ENCODE measurements at regions not wholly inside any gene's neighbourhood (a gene's known extent, or its start where the extent isn't known, plus 50 kb on each side); places are given as distances from the start of the nearest gene placed in this dataset.

DNA sequence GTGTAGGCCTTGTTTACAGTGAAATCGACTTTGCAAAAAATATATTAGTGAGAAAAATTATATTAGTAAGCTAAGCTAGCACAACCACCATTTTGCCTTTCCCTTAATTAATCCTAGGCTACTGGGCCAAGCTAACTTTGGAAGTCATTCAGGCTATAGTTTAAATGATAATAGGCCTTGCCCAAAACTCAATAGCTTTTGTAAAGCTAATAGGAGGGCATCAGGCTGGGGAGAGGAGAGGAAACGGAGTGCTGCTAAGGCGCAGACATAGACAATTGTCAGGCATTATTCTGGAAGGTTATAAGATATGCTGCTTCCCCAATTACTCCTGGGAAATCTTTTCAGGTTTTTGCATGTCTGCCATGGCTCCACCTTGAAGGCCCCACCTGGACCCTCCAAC lies 1286.0 kb downstream of the NSUN3 start:
- TF ChIP-seq, protein P1, sequence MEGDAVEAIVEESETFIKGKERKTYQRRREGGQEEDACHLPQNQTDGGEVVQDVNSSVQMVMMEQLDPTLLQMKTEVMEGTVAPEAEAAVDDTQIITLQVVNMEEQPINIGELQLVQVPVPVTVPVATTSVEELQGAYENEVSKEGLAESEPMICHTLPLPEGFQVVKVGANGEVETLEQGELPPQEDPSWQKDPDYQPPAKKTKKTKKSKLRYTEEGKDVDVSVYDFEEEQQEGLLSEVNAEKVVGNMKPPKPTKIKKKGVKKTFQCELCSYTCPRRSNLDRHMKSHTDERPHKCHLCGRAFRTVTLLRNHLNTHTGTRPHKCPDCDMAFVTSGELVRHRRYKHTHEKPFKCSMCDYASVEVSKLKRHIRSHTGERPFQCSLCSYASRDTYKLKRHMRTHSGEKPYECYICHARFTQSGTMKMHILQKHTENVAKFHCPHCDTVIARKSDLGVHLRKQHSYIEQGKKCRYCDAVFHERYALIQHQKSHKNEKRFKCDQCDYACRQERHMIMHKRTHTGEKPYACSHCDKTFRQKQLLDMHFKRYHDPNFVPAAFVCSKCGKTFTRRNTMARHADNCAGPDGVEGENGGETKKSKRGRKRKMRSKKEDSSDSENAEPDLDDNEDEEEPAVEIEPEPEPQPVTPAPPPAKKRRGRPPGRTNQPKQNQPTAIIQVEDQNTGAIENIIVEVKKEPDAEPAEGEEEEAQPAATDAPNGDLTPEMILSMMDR (conservative IDR thresholded peaks at IDR 0.05 in 1 of 2, IDR thresholded peaks at IDR 0.05 in 1 of 2; ENCODE audit: extremely low read depth in 1 of 2, insufficient read depth in 1 of 2, low read depth in 1 of 2, low read length in 2 of 2), result no peak
- TF ChIP-seq EZH2 (IDR thresholded peaks at IDR 0.05; ENCODE audit: borderline replicate concordance, low read length), result no peak

Measured in mammary epithelial cell (primary cell).